HPDE6-E6E7 (cell line): ENCODE measurements at regions not wholly inside any gene's neighbourhood (a gene's known extent, or its start where the extent isn't known, plus 50 kb on each side); places are given as distances from the start of the nearest gene placed in this dataset.

Source experiments
- DNase-seq: peaks from one replicate; pipeline ENCODE4 v3.0.0; 2011; ENCODE audit warnings: missing footprints; ENCODE audit errors: extremely low spot score

- DNase-seq = no peak
Observed at GRCh38 chr2:451495-451894, 163.6 kb upstream of the ALKAL2 start.

GRCh38 chr2:449246-450067, 161.6 kb upstream of the ALKAL2 start:
- no peak for DNase-seq

GRCh38 chr2:447902-448665, 160.2 kb upstream of the ALKAL2 start:
- no peak for DNase-seq

GRCh38 chr2:446963-447530, 159.2 kb upstream of the ALKAL2 start:
- DNase-seq = no peak

GRCh38 chr2:446303-446874, 158.5 kb upstream of the ALKAL2 start:
- no peak for DNase-seq

- DNase-seq = no peak
Observed at GRCh38 chr2:445896-446295, 158.0 kb upstream of the ALKAL2 start.

GRCh38 chr2:444937-445884, 157.3 kb upstream of the ALKAL2 start:
- no peak for DNase-seq

- DNase-seq = no peak
Observed at GRCh38 chr2:443741-444140, 155.8 kb upstream of the ALKAL2 start.

GRCh38 chr2:443216-443615, 155.3 kb upstream of the ALKAL2 start:
- DNase-seq = no peak

GRCh38 chr2:441258-442022, 153.5 kb upstream of the ALKAL2 start:
- no peak for DNase-seq

GRCh38 chr2:440403-440740, 152.5 kb upstream of the ALKAL2 start:
- no peak for DNase-seq

- DNase-seq = no peak
Observed at GRCh38 chr2:439556-440402, 151.9 kb upstream of the ALKAL2 start.

GRCh38 chr2:439077-439476, 151.2 kb upstream of the ALKAL2 start:
- no peak for DNase-seq

GRCh38 chr2:437756-438393, 150.0 kb upstream of the ALKAL2 start:
- no peak for DNase-seq

GRCh38 chr2:437180-437579, 149.3 kb upstream of the ALKAL2 start:
- DNase-seq = no peak

- DNase-seq = no peak
Observed at GRCh38 chr2:436205-436604, 148.3 kb upstream of the ALKAL2 start.

GRCh38 chr2:434625-435024, 146.7 kb upstream of the ALKAL2 start:
- DNase-seq = no peak

- DNase-seq = no peak
Observed at GRCh38 chr2:433216-433615, 145.3 kb upstream of the ALKAL2 start.
